Endothelial cell (in vitro differentiated cells): ENCODE measurements at regions not wholly inside any gene's neighbourhood (a gene's known extent, or its start where the extent isn't known, plus 50 kb on each side); places are given as distances from the start of the nearest gene placed in this dataset.

ENCODE experiments used
- DNase-seq: peaks from one replicate; pipeline ENCODE4 v3.0.0; 2021; ENCODE audit warnings: low spot score
- H3K27ac Mint-ChIP-seq: one replicate; pipeline ENCODE4 v1.8.0; 2021; ENCODE audit warnings: mixed read lengths, inconsistent platforms; ENCODE audit not compliant: unreplicated experiment
- H3K27me3 Mint-ChIP-seq: one replicate; pipeline ENCODE4 v1.8.0; 2021; ENCODE audit warnings: mild to moderate bottlenecking, moderate library complexity, mixed read lengths, inconsistent platforms; ENCODE audit not compliant: unreplicated experiment
- H3K36me3 Mint-ChIP-seq: one replicate; pipeline ENCODE4 v1.8.0; 2021; ENCODE audit warnings: mild to moderate bottlenecking, low read depth, mixed read lengths, inconsistent platforms; ENCODE audit not compliant: unreplicated experiment
- H3K4me1 Mint-ChIP-seq: one replicate; pipeline ENCODE4 v1.8.0; 2021; ENCODE audit warnings: mild to moderate bottlenecking, mixed read lengths, inconsistent platforms; ENCODE audit not compliant: unreplicated experiment
- H3K4me3 Mint-ChIP-seq: one replicate; pipeline ENCODE4 v1.8.0; 2021; ENCODE audit warnings: mild to moderate bottlenecking, mixed read lengths, inconsistent platforms; ENCODE audit not compliant: unreplicated experiment
- H3K9me3 Mint-ChIP-seq: one replicate; pipeline ENCODE4 v1.8.0; 2021; ENCODE audit warnings: mixed read lengths, inconsistent platforms; ENCODE audit not compliant: unreplicated experiment
- TF ChIP-seq, protein P1 (sequence below): fragments of 200-600 bp; sonication (generic); IDR thresholded peaks from one replicate; pipeline ENCODE4 v1.5.0; 2021; ENCODE audit warnings: antibody characterized with exemption; ENCODE audit not compliant: unreplicated experiment

DNA sequence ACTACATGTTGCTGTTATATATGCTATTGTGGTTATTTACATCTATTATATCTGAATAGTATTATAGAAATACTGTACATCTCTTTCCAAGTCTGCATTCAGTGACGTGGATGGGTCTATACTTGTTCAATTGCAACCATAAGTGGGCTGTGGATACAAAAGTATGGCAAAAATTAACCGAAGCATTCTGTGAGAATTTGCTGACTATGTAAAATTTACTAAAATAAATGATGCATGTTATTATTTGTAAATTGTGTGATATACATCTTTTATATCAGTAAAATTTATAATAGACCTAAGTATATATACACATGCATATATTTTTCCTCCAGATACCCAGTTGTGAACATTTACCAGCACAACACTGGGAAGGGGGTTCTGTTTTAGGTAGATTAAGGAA is 215.1 kb downstream of the NECTIN3 start:
- H3K36me3 Mint-ChIP-seq = no peaks in the 10 kb centered on the region
- H3K4me3 Mint-ChIP-seq = no peak overlapping the region
- H3K27me3 Mint-ChIP-seq = no peaks in the 10 kb centered on the region
- no peaks in the 10 kb centered on the region for H3K9me3 Mint-ChIP-seq
- H3K27ac Mint-ChIP-seq = no peak overlapping the region
- no peak for DNase-seq
- H3K4me1 Mint-ChIP-seq = no peaks in the 10 kb centered on the region
- TF ChIP-seq, protein P1, sequence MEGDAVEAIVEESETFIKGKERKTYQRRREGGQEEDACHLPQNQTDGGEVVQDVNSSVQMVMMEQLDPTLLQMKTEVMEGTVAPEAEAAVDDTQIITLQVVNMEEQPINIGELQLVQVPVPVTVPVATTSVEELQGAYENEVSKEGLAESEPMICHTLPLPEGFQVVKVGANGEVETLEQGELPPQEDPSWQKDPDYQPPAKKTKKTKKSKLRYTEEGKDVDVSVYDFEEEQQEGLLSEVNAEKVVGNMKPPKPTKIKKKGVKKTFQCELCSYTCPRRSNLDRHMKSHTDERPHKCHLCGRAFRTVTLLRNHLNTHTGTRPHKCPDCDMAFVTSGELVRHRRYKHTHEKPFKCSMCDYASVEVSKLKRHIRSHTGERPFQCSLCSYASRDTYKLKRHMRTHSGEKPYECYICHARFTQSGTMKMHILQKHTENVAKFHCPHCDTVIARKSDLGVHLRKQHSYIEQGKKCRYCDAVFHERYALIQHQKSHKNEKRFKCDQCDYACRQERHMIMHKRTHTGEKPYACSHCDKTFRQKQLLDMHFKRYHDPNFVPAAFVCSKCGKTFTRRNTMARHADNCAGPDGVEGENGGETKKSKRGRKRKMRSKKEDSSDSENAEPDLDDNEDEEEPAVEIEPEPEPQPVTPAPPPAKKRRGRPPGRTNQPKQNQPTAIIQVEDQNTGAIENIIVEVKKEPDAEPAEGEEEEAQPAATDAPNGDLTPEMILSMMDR = no peak

DNA sequence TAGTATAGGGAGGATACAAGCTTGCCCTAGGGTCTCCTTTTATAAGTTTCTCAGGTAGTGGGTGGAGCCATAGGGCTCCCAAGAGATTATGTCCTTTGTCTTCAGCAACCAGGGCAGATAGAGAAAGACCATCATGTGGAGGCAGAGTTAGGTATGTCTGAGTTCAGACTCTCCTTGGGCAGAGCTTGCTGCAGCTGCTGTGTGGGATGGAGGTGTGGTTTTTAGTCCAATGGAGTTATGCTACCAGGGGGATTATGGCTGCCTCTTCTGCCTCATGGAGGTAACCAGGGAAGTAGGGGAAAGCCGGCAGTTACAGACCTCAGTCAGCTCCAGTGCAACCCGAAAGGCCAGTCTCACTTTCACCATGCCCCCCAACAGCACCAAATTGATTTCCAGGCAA is 220.5 kb downstream of the NECTIN3 start:
- no peaks in the 10 kb centered on the region for H3K36me3 Mint-ChIP-seq
- no peaks in the 10 kb centered on the region for H3K9me3 Mint-ChIP-seq
- no peaks in the 10 kb centered on the region for H3K4me1 Mint-ChIP-seq
- no peak overlapping the region for H3K4me3 Mint-ChIP-seq
- no peaks in the 10 kb centered on the region for H3K27me3 Mint-ChIP-seq
- TF ChIP-seq, protein P1 = no peak
- H3K27ac Mint-ChIP-seq = no peak overlapping the region
- no peak for DNase-seq

DNA sequence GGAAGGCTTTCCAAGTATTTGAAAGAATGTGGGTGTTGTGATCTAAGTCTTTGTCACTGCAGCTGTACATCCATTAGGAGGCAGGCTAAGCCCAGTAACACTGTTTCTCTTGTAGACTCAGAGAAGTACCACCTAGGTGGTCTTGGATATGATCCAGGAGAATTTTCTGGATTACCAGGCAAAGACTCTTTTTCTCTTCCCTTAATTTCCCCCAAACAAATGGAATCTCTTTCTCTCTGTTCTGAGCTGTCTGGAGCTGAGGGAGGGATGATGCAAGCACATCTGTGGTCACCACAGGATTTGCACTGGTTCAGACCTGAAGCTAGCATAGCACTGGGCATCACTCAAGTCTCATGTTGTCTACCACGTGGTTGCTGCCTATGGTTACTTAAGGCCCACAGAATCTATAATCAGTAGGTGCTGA is 227.6 kb downstream of the NECTIN3 start:
- Mint-ChIP-seq H3K27ac (no peak overlapping the region), H3K4me3 (no peak overlapping the region), H3K36me3 (no peaks in the 10 kb centered on the region), H3K4me1 (no peaks in the 10 kb centered on the region), H3K9me3 (no peaks in the 10 kb centered on the region), H3K27me3 (no peaks in the 10 kb centered on the region)
- TF ChIP-seq, protein P1 = no peak
- no peak for DNase-seq

DNA sequence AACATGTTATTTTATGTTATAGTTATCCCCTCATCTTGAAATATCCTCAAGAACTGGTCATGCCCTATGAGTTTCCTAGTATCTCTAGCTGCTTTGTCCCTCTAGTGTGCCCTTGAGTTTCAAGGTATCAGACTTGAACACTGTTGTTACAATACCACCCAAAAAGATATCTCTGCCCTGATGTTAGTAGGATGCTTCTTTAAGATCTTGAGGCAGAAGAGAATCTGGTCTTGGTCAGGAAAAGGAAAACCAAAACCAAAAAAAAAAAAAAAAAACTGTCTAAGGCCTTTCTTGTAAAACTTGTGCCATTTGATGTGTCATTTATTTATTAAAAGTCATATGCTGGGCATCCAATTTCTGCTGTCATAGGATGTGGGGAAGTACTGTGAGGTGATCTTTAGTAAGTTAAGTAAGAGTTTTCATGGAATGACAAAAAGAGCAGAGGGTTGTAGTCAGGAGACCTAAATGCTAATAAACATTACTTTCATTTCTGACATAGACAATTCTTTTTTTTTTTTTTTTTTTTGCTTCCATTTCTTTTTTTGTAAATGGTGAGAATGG is 229.7 kb downstream of the NECTIN3 start:
- TF ChIP-seq, protein P1 = no peak
- DNase-seq = no peak
- Mint-ChIP-seq H3K9me3 (no peaks in the 10 kb centered on the region), H3K27ac (no peak overlapping the region), H3K36me3 (no peaks in the 10 kb centered on the region), H3K4me1 (no peaks in the 10 kb centered on the region), H3K4me3 (no peak overlapping the region), H3K27me3 (no peaks in the 10 kb centered on the region)

DNA sequence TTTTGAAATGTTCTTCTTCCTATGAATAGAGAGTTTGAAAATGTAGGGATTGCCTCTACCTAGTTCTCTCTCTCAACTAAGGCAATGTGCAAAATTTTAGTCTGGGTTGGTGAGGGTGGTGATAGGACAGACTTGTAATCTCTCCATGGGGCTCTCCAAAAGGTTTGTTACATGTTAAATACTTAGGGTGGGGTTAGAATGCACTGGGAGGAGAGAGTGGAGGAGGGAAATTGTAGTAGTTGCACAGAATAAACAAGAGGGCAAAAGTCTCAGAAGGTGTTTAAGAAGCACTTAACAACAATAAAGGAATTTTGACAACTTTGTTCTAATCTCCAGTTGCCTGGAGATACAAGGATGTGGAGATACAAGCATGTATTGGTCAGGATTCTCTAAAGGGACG is 230.4 kb downstream of the NECTIN3 start:
- no peak overlapping the region for H3K27ac Mint-ChIP-seq
- no peak for DNase-seq
- no peaks in the 10 kb centered on the region for H3K4me1 Mint-ChIP-seq
- no peaks in the 10 kb centered on the region for H3K9me3 Mint-ChIP-seq
- no peaks in the 10 kb centered on the region for H3K27me3 Mint-ChIP-seq
- TF ChIP-seq, protein P1 = no peak
- no peaks in the 10 kb centered on the region for H3K36me3 Mint-ChIP-seq
- no peak overlapping the region for H3K4me3 Mint-ChIP-seq
